SHP77 treated with DMSO at 0.1 percent for 48 hours (cell line): ENCODE measurements at regions not wholly inside any gene's neighbourhood (a gene's known extent, or its start where the extent isn't known, plus 50 kb on each side); places are given as distances from the start of the nearest gene placed in this dataset.
"Not testable (repeated sequence)": the region's sequence is repeated elsewhere in the genome, so short reads cannot be mapped to it uniquely, and the experiment has no call there.

Source experiments
- DNase-seq: peaks from one replicate; lab custom pipeline; 2025; lab: John Stamatoyannopoulos, UW

- no peak for DNase-seq
These were observed 199.6 kb downstream of the UQCRFS1 start for GRCh38 chr19:29013325-29013724.

- no peak for DNase-seq
These were observed 200.5 kb downstream of the UQCRFS1 start for GRCh38 chr19:29012457-29012856.

- DNase-seq, result no peak
These were observed 202.7 kb downstream of the UQCRFS1 start for GRCh38 chr19:29010276-29010675.

DNA sequence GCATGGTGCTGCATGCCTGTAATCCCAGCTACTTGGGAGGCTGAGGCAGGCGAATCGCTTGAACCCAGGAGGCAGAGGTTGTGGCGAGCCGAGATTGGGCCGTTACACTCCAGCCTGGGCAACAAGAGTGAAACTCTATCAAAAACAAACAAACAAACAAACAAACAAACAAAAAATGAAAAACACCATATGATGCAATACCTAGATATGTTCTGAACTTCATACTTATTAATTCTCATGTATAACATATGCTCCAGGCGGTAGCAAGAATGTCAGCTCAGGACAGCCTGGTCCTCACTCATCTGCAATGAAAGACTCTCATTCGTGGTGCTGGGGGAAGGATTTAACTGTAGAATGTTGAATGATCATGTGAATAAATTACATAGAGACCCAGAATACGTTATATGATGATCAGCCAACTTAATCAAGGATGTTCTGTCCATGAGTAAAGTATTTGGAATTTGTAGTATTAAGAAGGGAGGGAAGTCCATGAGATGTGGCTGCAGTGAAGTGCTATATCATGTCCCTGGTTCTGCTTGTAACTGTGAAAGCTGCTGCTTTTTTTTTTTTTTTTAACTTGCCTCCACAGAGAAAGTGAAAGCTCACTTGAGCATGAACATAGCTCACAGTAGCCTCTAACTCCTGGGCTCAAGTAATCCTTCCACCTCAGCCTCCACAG is 206.8 kb downstream of the UQCRFS1 start:
- DNase-seq, result no peak

DNA sequence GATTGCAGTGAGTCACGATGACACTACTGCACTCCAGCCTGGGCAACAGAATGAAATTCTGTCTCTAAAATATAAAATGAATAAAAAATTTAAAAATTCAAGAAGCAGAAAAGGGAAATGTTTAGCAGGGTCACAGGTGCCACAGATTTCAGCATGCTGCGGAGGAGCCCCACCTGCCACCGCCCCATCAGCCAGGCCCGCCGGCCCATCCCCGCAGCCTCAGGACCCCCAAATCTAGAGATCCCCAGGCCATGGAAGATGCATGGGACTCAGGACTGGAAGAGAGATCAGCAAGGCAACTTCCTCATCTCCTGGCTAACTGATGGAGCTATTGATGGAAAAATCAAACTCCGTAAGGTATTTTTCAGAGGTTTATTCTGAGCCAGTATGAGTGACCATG is 208.2 kb downstream of the UQCRFS1 start:
- DNase-seq, result no peak

GRCh38 chr19:29003641-29004409 is 209.1 kb downstream of the UQCRFS1 start:
- no peak for DNase-seq

DNA sequence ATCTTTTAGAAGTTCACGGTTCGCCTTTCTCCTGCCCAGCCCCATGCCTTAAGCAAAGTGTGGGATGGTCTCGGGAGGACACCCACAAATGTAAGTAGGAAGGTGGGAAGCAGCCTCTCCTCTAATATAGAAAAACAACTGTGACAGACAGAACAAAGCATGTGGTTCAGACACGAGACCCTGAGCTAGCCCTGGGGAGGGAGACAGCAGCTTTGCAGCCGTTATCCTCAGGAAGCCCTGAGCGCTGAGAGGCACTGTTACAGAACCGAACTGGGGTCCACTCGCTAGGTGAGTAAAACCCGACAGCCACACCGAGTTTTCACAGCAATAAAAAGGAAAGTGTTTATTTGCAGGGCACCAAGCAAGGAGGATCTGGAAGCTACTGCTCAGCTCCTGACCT is 210.6 kb downstream of the UQCRFS1 start:
- no peak for DNase-seq

DNA sequence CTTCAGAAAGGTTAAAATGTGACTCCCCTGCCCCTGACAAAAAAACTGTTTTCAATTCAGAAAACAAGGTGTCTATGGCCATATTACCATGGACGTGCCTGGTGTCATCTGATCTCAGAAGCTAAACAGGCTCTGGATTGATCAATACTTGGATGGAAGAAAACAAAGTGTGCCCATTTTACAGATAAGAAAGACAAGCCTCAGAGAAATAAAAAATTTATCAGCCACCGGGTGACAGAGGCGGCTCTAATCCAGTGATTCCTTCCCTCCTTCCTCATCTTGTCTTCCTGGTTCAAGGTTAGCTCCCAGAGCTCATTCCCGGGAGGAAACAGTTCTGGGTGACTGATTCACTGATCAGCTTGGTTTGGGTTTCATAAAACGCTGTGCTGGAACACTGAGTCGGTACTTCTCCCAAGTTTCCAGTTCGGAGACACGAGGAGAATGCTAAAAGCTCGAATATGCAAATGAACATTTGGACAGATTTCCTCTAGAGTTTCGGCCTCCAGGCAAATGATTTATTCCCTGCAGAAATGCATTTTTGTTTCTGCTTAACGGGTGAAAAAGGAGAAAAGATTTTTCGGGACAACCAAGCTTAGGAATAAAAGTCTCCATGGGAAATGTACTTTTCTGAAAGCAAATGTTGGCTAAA is 211.2 kb downstream of the UQCRFS1 start:
- DNase-seq, result no peak

DNA sequence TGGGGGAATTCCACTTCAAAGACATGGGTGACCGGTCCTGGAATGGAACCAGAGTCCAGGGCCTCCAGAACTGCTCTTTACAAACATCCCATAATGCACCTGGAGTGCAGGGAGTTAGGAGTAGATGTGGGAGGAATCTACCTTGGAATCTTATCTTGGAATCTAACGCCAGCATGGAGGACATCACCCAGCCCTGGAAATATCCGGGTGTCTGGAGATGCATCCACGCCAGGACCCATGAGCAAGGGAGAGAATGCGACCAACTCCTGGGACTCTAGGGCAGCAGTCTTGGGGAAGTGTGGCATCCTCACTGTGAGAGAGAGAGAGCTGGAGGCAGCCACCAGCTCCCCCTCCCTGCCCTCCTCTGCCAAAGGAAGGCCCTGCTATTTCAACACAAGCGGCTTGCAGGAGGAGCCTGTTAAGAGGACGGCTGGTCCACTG is 211.8 kb downstream of the UQCRFS1 start:
- DNase-seq, result no peak

DNA sequence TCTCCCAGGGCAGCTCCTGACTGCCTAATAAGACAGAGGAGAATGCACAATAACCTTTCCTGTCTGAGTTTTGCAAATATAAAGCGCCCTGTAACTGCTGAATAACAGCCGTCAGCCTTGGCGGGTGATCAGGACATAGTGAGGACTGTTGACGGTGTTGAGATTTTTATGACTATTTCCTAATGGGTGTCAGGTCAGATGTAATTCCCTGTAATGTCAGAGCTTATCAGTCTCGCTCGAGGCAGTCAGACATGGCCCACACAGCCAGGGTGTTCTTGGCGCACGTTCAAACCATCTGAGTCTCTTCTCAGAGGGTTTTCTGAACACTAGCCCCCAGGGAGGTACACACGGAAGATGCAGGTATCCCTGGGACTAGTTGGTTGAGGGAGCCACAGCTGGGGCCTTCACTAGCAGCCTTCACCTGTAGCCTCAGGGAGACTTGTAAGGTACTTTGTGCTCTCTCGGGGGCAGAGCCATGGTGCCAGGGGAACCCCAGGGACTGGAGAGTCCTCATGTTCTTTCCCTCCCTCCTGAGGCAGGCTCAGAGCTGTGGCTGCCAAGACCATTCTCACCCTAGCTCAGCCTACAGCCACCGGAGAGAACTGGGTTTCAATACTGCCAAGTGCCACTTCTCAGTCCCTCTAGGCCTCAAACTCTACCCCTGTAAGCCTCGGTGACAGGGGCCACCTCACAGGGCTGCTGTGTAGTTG is 213.1 kb downstream of the UQCRFS1 start:
- no peak for DNase-seq

DNA sequence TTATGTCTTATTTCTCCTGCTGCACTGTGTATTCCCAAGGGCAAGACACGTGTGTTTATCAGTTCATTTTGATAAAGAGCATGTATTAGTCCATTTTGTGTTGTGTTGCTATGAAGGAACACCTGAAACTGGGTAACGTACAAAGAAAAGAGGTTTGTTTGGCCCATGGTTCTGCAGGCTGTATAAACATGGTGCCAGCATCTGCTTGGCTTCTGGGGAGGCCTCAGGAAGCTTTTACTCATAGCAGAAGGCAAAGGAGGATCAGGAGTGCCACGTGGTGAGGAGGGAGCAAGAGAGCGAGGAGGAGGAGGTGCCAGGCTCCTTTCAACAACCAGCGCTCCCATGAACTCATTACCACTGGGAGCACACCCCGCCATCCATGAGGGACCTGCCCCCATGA is 214.0 kb downstream of the UQCRFS1 start:
- DNase-seq, result no peak

GRCh38 chr19:28997866-28998265 is 215.1 kb downstream of the UQCRFS1 start:
- DNase-seq, result not testable (repeated sequence)

DNA sequence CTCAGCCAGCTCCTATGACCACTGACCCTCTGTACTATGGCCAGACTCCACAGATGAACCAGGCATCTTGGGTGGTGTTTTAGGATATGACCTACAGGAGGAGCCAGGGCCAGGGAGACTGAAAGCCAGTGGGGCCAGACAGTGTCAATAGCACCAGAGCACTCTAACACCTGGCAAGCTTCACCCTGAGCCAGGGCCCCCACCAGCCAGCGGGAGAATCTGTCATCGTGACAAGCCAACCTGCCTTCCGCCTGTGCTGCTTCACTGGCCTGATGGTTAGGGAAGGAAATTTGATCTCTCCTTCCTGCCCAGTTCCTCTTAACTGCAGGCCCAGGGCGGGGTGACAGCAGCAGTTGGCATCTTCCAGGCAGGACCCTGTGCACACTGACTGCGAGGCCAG is 222.4 kb downstream of the UQCRFS1 start:
- DNase-seq, result no peak

GRCh38 chr19:28989739-28990138 is 223.2 kb downstream of the UQCRFS1 start:
- DNase-seq, result no peak

- no peak for DNase-seq
These were observed 224.9 kb downstream of the UQCRFS1 start for GRCh38 chr19:28988066-28988465.

- no peak for DNase-seq
These were observed 225.8 kb downstream of the UQCRFS1 start for GRCh38 chr19:28987177-28987576.

DNA sequence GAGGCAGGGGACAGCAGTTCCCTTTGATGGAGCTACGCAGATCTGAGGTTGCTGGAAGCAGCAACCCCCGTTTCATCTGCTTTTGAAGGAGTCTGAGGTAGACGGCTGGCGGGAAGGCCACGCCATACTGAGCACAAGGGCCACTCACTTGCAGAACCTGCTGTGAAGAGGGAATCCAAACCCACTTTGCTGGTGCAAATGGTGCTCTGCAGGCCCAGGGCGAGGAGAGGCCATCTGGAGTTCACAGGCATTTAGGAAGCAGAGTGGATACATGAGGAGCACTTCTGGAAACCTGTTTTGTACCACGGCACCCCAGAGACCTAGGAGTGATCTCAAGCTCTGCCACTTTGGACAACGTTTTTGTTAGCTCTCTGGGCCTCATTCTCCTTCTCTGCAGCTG is 227.8 kb downstream of the UQCRFS1 start:
- DNase-seq, result no peak

- no peak for DNase-seq
These were observed 228.6 kb downstream of the UQCRFS1 start for GRCh38 chr19:28984315-28984714.

DNA sequence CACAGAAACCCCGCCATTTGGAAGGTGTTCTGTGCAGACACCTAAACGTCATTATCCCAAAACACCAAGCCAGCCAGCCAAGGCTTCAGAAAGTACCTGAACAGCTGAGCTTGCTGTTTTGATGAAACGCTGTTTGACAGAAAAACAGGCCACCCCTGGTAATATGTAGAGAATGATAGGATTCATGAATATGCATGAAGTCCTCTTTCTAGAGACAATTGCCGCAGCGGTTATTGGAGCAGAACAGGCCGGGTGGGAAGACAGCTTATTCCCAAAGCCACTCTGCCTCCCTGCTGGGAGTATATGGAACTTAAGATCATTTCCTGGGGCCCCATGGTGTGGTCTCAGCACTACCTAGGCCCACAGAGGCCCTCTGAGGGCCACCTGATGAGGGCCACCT is 229.5 kb downstream of the UQCRFS1 start:
- DNase-seq, result no peak

- no peak for DNase-seq
These were observed 231.0 kb downstream of the UQCRFS1 start for GRCh38 chr19:28981994-28982393.

DNA sequence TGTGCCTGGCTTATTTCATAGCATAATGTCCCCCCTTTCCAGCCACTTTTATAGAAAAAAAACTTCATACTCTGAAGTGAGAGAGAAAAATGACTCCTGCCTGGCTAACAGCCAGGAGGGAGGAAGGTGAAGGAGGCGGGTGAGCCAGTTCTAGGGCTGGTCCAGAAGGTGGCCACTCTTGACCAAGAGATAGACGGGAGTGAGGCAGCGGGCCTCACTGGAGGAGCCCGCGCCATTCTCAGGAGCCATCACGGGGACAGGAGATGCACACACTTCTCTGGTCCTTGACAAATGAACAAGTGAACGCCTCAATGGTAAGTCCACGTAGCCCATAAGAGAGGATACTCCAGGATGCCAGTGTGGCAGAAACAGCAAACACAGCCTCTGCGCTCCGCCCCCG is 231.4 kb downstream of the UQCRFS1 start:
- DNase-seq, result no peak

- no peak for DNase-seq
These were observed 232.6 kb downstream of the UQCRFS1 start for GRCh38 chr19:28980236-28980868.
